ENCODE measurements at regions not wholly inside any gene's neighbourhood (a gene's known extent, or its start where the extent isn't known, plus 50 kb on each side); places are given as distances from the start of the nearest gene placed in this dataset.

DNA sequence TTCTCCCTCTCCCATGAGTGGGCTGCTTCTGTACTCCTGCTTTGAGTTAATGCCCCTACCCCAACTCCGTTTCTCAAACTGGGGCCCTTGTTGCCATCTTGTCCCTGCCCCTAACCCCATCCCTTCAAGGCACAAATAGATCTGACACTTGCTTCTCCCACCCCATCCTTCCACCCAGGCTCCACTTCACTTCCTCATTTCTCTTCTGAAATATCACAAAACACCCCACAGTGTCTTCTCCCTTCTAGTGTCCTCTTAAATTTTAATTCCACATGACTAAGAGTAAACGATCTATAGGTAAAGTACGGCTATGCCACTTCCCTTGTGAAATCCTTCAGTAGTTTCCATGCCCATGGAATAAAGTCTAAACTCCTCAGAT lies 571.6 kb upstream of the NOX3 start:
- no peak for DNase-seq

DNA sequence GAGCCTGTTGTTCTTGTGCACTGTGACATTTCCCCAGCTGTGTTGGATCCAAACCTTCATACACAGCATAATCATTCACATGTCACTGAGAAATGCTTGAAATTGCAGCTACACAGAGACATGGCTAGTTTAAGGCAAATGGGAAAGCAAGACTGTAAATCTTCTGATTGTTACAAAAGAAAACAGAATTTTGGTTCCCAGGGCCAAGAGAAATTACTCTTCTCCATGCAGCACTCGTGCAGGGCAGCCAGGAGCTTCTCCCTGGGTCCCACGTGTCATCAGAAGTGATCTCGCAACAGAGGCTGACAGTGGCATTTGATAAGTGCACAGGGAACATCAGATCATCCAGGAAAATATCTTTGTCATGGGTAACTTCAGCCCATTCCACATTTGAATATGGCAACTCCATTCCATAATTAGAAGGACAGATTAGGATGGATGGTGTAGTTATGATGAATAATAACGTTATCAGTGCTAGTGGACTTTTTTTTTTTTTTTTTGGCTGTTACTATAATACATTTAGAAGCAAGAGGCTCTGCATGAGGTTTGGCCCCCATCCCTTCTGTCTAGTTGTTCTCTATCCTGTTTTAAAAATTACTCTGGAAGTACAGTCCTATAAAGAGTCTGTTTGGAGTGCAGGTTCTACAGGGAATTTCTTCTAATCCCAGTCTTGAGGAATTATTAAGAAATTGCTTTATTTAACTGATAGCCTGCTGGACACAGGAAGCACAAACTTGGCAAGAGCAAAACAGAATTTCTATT lies 571.0 kb upstream of the NOX3 start:
- DNase-seq: no peak

DNA sequence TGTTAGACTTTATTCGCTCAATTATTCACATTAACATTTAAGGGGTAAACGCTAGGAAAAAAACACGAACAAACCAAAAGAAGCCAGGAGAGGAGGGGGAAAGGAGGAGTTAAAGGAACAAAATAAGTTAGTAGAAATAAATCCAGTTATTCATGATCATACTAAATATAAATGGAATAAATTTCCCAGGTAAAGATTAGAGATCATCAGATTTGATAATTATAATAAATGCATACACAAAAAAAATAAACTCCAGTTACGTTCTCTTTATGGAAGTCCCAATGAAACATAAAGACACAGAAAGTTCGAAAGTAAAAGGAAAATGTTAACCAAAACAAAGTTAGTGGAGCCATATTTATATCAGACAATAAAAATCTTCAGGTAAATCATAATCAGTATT lies 568.7 kb upstream of the NOX3 start:
- no peak for DNase-seq

DNA sequence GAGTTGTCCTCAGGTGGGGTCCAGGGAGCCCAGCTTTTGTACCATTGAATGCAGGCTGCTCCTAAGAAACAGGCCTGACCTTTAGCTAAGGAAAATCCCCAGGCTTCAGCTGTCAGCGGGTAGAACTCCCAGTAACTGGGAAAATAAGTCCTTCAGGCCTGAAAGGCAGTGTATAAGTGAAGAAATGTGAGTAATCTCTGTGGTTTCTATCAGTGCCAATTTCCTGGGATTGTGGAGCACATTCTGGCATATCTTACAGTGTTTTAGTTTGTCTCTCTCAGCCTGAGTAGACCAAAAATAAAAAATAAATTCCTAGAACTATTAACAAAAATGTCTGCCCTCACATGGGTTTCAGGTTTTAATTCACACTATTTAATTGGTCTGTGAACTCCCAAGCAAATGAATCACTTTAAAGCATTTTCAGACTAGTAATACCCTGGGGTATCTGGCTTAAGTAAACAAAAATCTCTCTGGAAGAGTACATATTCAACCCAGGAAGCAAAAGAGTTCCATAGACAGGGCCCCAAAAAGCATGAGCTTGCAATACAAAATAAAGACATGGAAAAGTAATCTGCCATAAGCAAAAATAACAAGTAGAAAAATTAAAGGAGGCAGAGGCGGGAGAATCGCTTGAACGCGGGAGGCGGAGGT lies 566.2 kb upstream of the NOX3 start:
- no peak for DNase-seq

DNA sequence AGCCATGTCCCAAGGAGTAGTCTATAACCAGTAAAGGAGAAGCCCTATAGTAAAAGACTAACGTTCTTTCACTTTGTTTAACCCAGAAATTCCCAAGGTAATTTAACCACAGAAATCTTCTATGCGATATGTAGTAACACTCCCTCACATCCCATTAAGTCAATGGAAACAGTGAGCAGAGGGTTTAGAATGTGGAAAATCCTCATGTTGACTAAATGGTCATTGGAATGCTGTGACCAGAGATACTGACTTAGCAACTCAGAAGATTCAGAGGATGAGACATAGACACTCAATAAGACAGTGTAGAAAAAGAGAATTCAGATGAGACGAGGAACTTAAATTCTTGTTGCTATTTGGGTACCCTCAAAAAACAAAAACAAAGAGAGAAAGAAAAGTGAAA lies 562.2 kb upstream of the NOX3 start:
- DNase-seq: no peak

DNA sequence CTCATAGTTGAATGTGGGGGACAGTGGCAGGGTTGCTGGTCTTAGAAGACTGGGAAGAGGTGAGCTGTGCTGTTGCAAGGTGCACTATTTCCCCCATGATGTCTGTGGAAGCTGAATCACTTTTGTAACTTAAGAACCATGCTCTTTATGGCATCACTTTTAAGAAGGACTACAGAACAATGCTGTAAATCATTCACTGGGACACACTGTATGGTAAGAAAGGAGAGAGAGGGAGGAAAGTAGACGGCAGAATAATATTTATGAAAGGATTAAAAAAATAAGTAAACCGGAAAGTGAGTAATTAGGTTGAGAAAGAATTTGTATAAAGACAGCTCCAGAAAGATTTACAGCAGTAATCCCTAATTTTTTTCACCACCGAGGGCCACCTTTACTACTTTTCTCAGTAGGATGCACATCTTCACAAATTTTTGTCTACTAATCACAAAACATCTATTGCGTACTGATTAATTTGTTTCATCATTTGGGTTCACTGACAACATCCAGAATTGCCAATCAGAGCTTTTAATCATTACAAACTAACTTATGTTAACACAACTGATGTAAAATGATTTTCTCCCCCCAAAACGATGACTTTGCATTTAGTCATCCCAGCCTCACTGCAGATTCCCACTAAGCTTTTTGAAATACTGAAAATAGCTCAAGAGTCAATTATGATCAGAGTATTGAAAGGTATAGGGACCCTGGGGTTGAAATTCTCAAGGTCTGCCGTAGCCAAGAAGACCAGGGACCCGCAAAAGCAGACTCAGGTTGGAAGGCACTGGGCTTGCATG lies 560.7 kb upstream of the NOX3 start:
- no peak for DNase-seq

DNA sequence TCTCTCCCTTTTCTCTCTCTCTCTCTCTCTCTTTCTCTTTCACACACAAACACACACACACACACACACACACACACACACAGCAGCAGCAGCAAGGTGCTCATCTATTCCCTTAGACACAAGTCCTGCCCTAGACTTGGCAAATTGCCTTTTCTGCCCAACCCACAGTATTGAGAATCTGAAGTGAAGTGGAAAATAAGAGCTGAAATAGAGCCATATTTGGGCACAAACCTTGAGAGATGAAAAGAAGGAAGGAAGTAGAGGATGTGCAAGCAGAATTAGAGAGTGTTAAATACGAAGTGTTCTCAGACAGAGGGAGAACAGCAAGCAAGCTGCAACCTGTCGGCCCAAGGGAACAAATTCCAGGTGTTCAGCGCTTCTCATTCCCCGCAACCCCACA lies 557.5 kb upstream of the NOX3 start:
- peak; percentile 25 for DNase-seq

DNA sequence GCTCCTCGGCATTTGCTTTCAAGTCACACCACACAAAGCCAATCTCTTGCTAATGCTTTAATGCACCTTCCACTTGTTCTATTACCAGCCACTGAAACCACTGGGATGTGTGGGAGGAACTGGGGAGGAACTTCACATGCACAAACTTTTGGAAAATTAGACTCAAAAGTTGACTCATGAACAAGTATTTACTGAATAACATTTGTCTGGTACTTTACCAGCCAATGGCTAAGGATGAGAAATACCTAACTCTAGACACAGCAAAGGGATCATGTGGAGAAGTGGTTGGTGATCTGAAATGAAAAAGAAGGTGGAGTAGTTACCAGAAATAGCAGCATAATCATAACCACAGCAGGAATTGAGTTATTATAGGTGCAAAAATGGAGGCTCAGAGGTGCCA lies 554.0 kb upstream of the NOX3 start:
- DNase-seq: no peak

DNA sequence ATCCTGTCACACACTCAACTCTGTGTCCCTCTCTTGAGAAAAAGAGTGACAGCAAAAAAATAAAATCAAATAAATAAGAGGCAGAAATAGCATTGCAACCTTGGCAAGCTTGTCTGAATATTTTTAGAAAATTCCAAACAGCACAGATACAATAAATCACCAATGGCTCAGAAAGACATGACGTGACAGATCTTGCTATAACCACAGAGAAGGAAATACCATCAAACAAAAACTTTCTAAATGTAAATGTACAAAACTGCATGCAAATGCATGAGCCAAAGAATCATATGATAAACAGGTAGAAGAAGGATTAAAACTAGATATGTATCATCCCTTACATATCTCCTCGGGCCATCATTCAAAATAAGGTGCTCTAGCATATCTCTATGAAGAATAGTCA lies 549.2 kb upstream of the NOX3 start:
- DNase-seq: no peak

DNA sequence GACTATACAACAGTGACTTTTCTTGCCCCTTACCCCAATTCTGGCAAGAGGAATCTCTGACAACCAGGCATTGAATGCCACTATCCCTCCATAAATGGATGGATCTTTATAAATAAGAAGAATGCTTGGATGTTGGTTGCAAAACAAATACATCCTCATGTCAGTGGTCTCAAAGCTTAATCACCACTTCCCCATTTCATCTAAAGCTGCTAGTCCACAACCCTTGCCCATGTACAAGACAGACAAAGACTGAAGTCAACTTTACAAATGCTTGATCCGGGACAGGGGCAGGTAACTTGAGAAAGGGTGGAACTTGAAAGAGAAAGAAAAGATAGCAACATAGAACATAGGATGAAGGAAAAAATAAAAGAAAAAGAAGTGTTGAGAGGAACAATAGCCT lies 540.5 kb upstream of the NOX3 start:
- no peak for DNase-seq

DNA sequence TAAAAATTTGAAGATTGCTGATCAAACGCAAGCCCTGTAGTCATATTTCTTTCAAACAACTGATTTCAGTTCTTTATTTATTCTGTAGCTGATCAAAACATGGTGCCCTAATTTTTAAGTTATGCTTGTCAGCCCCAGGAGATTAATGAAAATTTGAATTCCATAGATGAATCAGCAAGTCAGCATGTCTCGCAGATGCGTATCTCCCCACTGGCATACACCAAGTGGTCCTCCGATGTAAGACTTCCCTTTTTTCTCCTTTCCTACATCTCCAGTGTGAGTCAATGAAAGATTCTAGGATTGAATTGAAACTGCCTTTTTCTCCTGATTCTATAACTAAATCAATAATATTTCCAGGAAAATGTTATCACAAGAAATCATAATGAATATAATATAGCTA lies 539.6 kb upstream of the NOX3 start:
- DNase-seq: no peak

DNA sequence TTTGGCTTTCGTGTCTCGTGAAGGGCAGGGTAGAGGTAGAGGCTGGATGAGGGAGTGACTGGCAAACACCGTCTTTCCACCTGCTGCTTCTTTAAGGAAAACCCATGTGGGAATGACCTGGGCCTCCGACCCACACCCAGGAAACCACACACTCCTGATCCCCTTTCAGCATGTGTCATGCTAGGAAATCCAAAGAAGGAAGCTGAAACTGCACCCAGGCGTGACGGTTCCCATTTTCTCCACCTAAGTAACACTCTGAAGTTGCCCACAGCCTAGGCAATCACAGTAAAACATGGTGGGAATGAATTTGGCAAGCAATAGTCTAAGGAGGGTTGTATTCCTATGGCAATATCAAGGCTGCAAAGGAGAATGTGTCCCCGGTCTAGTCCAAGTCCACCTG lies 538.4 kb upstream of the NOX3 start:
- no peak for DNase-seq

DNA sequence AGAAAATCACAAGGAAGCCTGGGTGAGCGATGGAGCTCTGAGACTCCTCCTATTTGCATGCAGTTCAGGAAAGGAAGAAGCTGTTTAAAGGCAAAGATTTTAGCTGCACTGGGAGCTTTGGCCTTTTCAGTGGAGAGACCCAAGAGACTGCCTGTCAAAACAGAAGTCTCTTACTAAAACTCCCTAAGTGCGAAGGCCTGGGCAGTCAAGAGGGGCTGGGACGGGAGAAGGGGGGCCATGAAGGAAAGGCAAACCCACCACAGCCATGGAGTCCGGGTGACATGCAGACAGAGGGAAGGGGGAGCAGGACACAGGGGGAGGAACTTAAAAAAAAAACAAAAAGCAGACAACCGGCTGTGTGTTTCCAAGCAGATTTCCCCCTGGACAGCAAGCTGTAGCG lies 537.6 kb upstream of the NOX3 start:
- DNase-seq: no peak

DNA sequence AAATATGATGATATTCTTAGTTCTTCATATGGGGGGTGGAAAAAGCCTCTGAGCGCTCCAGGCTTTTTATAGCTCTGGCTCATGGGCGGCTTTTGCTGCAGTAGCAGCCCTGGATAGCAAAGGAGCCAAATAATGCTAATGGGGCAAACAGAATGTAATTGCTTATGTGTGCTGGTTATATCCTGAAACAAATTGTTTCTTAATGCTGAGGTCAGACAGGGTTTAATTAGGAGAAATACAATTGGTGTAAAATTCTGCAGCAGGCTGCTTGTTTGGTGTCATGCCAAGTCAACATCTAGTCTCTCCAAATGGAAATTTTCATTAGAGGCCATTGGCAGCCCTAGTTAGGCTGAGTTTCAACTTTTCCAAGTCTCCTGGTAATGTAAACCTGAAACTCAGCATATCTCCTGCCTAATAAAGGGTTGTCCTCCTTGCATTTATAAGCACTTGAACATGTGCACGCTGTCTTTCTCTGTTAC lies 530.1 kb upstream of the NOX3 start:
- no peak for DNase-seq

DNA sequence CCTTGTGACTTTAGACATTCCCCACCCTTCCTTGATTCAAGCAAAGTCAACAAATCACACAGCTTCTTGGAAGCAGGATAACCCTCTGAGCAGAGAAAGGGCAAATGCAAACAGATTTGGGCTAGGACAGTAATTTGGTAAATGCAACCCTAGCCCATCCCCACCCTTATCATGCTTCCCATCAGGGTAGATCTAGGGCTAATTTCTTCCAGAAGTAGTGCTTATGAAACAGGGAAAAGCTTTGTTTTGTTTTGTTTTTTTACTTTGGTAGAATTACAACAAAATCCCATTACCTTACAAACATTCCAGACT lies 525.1 kb upstream of the NOX3 start:
- no peak for DNase-seq

DNA sequence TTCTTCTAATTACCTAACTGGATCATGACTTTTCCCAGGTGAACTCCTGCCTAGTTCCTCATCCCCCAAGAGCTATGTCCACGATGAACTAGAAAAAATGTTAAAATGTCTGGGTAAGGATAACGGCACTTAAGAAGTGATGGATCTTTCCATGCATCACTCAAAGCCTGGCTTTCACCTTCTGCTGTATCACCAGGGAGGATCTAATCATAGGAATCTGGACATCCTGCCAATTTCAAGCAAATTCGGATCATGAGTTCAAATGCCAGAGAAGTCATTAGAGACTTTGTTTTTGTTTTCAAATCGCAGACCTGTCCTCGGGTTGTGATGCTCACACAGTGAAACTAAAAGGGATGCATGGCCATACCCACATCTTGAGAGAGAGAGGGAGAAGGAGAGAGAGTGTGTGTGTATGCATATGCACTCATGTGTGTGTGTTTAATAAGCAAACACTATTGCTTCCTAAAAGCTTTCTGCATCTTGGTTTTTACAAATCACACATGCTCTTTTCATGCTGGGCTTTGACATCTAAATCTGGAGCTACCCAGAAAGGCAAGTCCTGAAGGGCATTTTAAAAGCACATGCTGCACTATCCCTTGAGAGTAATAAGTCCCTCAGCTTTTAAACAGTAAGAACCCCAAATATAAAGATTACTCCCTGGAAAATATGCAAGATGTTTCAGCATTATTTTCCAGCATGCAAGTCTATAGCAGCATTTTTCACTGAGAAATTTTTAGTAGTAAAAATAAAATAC lies 524.6 kb upstream of the NOX3 start:
- no peak for DNase-seq

DNA sequence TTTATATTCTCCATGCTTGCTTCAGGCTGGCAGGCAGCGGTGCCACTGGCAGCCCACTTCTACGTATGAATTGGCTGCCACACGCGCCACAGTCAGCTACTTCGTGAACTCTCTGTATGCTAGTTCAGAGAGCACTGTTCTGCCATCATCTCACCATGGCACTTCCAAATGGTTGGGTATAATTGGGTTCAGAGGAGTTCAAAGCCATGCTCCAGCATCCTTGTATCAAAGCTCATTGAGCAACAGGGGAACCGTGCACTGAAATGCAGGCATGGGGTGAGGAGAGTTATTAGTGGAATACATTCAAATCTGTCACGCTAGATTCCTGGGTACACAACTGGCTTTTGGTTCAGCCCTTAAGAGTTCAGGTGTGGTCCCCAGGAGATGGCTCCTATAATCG lies 519.9 kb upstream of the NOX3 start:
- DNase-seq: no peak

DNA sequence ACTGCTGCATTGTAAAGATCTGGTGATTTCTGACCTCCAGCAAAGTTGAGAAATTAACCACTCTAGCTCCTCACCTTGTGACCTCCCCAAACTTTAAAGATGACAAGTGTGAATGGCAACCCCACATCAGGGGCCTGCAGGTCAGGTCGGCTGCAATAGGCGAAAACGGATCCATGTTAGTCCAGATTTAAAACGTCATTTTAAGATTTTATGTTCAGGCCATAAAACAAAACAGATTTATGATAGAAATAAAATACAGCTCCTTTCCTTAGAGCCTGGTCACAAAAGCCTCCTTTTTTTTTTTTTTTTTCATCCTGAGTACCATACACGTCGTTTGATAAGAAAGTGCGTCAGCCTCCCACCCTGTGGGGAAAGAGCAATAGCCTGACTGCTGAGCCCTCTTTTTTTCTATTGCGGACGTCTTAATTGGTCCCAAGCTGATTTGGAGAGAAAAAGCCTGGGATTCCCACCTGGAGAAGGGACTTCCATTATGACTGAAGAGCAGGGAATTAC lies 519.2 kb upstream of the NOX3 start:
- DNase-seq: no peak

DNA sequence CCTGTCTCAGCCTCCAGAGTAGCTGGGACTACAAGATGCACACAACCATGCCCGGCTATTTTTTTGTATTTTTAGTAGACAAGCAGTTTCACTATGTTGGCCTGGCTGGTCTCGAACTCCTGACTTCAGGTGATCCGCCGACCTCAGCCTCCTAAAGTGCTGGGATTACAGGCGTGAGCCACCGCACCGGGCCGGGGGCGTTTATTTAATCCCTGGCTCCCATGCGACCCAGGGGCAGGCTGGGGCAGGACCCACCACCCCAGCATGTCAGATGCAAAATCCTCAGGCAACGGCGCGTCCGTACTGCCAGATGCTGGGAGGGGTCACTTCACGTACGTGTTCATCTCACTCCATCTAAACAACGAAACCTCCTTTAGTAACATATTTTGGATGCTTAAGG lies 518.7 kb upstream of the NOX3 start:
- no peak for DNase-seq

DNA sequence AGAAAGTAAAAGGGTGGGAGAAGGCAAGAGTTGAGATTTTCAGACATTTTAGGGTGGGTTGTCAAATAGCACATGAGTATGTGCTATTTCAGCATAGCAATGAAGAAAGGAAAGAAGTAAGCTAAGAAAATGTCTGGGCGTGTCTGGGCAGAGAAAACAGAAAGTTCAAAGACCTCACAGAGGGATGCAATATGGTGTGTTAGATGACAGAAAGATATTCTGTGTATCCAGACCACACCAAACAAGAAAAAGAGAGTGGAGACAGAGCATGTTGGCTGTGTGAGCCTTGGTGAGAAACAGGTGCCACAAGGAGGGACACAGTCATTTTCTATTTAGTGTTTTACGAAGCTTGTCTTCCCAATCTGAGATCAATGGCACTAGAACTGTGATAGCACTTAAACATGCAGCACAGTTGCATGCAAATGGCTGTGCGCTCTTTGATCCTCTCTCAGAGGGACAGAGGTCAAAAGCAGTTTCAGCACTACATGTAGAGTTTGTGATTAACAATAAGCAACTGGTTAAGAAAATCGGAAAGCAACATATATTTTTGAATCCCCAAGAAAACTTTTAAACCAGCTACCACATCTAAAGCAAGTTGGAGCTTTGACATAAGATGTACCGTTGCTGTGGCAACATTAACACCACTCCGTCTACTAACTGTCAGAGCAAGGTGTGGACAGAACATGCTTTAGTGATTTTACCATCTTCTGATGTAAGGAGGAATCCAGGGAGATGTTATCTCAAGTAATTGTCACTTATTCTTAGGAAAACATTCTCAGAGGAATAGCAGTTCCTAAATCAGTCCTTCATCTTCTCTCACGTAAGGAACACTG lies 515.5 kb upstream of the NOX3 start:
- DNase-seq: no peak

DNA sequence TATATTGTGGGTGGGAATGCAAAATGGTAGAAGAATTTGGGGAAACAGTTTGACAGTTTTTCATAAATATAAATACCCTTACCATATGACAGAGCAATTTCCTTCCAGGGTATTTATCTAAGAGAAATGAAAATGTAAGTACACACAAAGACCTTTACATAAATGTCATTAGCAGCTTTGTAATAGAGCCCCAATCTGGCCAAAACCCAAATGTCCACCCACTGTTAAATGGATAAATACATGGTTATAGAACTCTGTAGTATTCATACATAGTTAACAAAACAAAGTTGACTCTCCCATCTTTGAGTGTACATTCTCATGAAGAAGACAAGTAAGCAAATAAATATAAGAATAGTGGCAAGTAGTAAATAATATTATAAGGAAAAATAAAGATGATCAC lies 514.8 kb upstream of the NOX3 start:
- DNase-seq: no peak

DNA sequence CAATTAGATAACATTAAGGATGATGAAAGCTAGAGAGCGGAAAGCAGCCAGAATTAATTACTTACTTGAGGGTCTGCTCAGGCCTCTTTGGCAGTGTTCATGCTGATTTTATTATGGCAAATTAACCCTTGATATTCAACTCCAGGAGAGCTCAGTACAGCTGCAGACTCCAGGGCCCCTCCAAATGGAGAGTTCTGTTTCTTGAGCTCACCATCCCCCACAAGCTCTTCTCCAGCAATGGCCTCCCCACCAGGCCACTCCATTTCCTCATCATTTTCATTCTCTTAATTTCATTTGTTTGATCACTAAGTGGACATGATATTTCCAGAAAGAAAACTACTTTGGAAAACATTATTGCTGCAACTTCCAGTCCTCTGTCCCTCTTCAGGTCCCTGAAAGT lies 513.3 kb upstream of the NOX3 start:
- no peak for DNase-seq
